GM10266 (cell line): ENCODE measurements at regions not wholly inside any gene's neighbourhood (a gene's known extent, or its start where the extent isn't known, plus 50 kb on each side); places are given as distances from the start of the nearest gene placed in this dataset.

Experiments used
- DNase-seq: peaks from one replicate; pipeline ENCODE4 v3.0.0; 2012; ENCODE audit errors: extremely low spot score
- CTCF ChIP-seq: IDR thresholded peaks from 2 replicates; pipeline ENCODE4 v1.5.1; 2012; ENCODE audit warnings: mild to moderate bottlenecking, low read depth; ENCODE audit not compliant: control insufficient read depth, insufficient read depth; ENCODE audit errors: missing control alignments

DNA sequence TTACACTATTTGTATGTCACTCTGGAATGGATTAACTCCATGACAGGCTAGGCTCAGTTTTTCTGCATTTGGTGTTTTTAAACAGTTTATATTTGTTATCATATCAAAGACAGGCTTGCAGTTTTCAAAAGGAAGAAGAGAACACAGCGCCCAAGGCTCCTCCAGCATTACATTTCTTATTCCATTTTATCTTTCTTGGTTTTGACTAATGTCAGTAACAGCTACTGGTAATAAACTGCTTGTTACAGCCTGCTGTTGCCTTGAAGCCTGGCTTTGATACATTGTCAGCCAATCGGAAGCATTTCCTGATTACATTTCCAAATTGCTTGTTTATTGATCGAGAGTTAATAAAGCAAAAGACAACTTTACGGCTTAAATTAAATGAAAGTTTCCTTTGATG, 166.0 kb upstream of the MDFIC start:
- no peak for TF ChIP-seq CTCF
- no peak for DNase-seq

DNA sequence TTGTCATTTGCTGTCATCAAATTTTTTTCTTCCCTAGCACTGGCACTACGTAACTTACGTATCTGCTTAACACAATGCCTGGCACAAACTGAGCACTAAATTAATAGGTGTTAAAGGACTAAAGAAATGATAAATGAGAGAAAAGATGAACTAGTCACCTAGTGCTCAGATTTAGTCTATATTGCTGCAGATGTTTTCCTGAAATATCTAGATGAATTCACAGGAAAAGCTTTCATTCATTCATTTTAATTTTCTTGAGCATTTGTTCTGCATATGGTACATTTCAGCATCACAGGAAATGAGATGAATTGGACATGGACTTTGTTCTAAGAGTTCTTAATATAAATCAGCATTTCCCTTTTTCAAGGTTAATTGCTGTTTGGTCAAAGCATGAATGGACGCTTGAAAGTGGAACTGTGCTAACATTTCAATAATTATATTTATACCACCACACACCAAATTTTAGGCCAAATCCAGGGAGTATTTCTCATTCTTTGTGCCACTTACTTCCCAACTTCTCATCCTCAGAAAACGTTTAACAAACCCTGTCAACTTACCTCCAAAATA, 163.2 kb upstream of the MDFIC start:
- no peak for TF ChIP-seq CTCF
- no peak for DNase-seq

GRCh38 chr7:114759347-114760062, 162.4 kb upstream of the MDFIC start:
- no peak for DNase-seq
- no peak for TF ChIP-seq CTCF

DNA sequence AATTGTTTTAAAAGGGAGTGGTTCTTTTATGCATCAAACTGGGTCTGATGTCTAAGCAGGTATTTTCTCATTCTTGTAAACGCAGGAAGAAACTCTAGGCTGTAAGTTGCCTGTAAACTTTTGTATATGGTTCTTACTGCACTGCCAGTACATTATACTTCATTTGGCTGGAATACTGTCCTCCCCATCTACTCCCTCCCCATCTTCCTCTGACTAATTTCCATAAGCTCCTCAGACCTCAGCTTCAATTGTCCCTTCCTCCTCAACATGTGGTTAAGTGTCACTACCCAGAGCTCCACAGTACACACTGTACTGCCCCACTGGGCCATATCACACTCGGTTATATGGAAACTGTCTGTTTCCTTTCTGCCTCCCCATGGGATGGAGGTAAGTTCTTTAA, 161.4 kb upstream of the MDFIC start:
- TF ChIP-seq CTCF: no peak
- DNase-seq: no peak

GRCh38 chr7:114761973-114762372, 159.9 kb upstream of the MDFIC start:
- no peak for TF ChIP-seq CTCF
- DNase-seq: no peak

DNA sequence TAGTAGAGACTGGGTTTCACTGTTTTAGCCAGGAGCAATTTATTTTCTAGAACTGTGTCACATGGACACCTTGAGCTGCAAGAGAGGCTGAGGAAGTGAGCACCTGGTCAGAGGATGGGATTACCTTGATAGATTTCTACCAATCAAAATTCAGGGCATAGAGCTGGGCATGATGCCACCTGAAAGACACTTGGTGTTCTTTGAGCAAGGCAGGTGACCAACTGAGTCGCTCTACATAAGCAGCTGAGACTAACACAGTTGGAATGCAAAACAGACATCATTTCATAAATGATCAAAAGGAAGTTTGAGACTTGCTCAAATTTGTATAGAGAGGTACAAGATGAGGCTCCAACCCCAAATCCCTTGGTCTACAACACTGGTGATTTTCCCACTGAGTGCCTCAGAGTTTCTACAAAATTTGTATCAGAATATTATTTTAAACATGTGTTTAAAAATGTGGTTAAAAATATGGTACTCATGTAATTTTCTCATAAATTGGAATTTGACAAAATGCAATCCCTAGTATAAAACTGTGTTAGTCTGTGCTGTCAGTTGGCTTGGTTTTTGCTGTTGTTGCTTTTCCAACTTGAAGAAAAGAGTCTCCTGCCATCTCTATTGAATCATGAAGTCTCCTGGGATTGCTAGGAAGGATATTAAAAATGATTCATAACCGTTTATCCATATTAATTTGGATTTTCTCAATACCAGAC, 156.4 kb upstream of the MDFIC start:
- DNase-seq: no peak
- no peak for TF ChIP-seq CTCF

- DNase-seq: no peak
Measured at GRCh38 chr7:114766041-114766356, 155.9 kb upstream of the MDFIC start.

More at GRCh38 chr7:114766041-114766356, 155.9 kb upstream of the MDFIC start:
- TF ChIP-seq CTCF: no peak
